ENCODE measurements at regions not wholly inside any gene's neighbourhood (a gene's known extent, or its start where the extent isn't known, plus 50 kb on each side); places are given as distances from the start of the nearest gene placed in this dataset.

DNA sequence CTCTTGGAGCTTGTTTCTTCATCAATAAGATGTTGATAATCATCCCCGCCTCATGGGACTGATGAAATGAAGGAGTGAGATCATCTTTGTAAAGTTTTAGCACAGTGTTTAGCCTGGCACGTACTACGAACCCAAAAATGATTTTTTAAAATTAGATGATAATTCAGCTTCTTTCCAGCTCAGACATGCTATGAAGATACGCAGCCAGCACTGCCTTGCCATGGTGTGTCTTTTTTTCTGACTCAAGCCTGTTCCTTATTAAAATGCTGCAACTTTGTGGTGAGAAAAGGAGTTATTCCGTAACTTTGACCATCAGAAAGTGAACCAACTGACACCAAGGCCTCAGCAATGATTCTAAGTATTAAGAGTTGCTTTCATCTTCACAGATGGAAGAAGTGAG is 269.0 kb downstream of the LTN1 start:
- TF ChIP-seq, protein P1, sequence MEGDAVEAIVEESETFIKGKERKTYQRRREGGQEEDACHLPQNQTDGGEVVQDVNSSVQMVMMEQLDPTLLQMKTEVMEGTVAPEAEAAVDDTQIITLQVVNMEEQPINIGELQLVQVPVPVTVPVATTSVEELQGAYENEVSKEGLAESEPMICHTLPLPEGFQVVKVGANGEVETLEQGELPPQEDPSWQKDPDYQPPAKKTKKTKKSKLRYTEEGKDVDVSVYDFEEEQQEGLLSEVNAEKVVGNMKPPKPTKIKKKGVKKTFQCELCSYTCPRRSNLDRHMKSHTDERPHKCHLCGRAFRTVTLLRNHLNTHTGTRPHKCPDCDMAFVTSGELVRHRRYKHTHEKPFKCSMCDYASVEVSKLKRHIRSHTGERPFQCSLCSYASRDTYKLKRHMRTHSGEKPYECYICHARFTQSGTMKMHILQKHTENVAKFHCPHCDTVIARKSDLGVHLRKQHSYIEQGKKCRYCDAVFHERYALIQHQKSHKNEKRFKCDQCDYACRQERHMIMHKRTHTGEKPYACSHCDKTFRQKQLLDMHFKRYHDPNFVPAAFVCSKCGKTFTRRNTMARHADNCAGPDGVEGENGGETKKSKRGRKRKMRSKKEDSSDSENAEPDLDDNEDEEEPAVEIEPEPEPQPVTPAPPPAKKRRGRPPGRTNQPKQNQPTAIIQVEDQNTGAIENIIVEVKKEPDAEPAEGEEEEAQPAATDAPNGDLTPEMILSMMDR (conservative IDR thresholded peaks at IDR 0.05) = no peak
- H3K27ac Mint-ChIP-seq = no peak overlapping the region
- no peak overlapping the region for H3K4me3 ChIP-seq (ENCODE audit: low read length)
- no peak overlapping the region for H3K9ac ChIP-seq (ENCODE audit: extremely low read depth, low read length, poor library complexity, severe bottlenecking)
- no peak overlapping the region for H3K4me3 Mint-ChIP-seq
- H3K36me3 ChIP-seq (ENCODE audit: control insufficient read depth, insufficient read depth, low read length) = no peaks in the 10 kb centered on the region
- no peak overlapping the region for H3K27ac ChIP-seq (ENCODE audit: low read depth, low read length)
- no peaks in the 10 kb centered on the region for H3K27me3 Mint-ChIP-seq (ENCODE audit: insufficient read depth)
- H3K9me3 ChIP-seq (ENCODE audit: control insufficient read depth, low read length) = no peaks in the 10 kb centered on the region
- H3K27me3 ChIP-seq (ENCODE audit: control insufficient read depth, insufficient read depth, low read length, poor library complexity, severe bottlenecking) = no peaks in the 10 kb centered on the region
- H3K4me1 ChIP-seq (ENCODE audit: control insufficient read depth, insufficient read depth, low read length) = no peaks in the 10 kb centered on the region
- H3K9me3 Mint-ChIP-seq = peaks cover 6% of the 10 kb centered on the region
- 97 to 100% methylated on average over 3 to 5 of the region's 5 CpGs for WGBS, 2 experiments (ENCODE audit: insufficient coverage in 1 of 2, insufficient read length in 1 of 2)
- no peaks in the 10 kb centered on the region for H3K36me3 Mint-ChIP-seq (ENCODE audit: low read depth)
- H3K4me1 Mint-ChIP-seq = no peaks in the 10 kb centered on the region
- no peak for DNase-seq

DNA sequence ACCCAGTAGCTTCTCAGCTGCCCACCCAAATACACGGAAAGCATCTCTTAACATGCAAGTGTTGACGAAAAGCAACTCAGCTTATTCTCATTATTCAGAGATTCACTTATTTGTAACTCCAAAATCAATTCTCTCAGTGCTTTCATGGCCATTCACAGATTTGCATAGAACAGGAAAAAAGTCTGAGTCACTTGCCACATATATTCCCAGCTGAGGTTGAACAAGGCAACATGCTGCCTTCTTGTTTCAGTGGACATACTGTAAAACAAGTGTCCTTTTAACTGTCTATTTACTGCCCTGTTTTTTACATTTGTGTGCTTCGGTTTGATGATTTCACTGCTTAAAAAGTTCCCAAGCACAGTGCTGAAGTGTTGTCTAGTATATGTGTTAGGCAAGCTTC is 273.0 kb downstream of the LTN1 start:
- no peak overlapping the region for H3K4me3 ChIP-seq (ENCODE audit: low read length)
- H3K9me3 ChIP-seq (ENCODE audit: control insufficient read depth, low read length) = no peaks in the 10 kb centered on the region
- no peak overlapping the region for H3K27ac ChIP-seq (ENCODE audit: low read depth, low read length)
- Mint-ChIP-seq H3K27me3 (ENCODE audit: insufficient read depth) (no peaks in the 10 kb centered on the region), H3K4me3 (no peak overlapping the region), H3K4me1 (peaks cover 1% of the 10 kb centered on the region), H3K27ac (no peak overlapping the region), H3K9me3 (peaks cover 6% of the 10 kb centered on the region), H3K36me3 (ENCODE audit: low read depth) (no peaks in the 10 kb centered on the region)
- no peaks in the 10 kb centered on the region for H3K27me3 ChIP-seq (ENCODE audit: control insufficient read depth, insufficient read depth, low read length, poor library complexity, severe bottlenecking)
- TF ChIP-seq, protein P1 (conservative IDR thresholded peaks at IDR 0.05) = no peak
- DNase-seq = no peak
- 87 to 90% methylated on average over 2 to 3 of the region's 3 CpGs for WGBS, 2 experiments (ENCODE audit: insufficient coverage in 1 of 2, insufficient read length in 1 of 2)
- no peaks in the 10 kb centered on the region for H3K36me3 ChIP-seq (ENCODE audit: control insufficient read depth, insufficient read depth, low read length)
- H3K4me1 ChIP-seq (ENCODE audit: control insufficient read depth, insufficient read depth, low read length) = no peaks in the 10 kb centered on the region
- H3K9ac ChIP-seq (ENCODE audit: extremely low read depth, low read length, poor library complexity, severe bottlenecking) = no peak overlapping the region

DNA sequence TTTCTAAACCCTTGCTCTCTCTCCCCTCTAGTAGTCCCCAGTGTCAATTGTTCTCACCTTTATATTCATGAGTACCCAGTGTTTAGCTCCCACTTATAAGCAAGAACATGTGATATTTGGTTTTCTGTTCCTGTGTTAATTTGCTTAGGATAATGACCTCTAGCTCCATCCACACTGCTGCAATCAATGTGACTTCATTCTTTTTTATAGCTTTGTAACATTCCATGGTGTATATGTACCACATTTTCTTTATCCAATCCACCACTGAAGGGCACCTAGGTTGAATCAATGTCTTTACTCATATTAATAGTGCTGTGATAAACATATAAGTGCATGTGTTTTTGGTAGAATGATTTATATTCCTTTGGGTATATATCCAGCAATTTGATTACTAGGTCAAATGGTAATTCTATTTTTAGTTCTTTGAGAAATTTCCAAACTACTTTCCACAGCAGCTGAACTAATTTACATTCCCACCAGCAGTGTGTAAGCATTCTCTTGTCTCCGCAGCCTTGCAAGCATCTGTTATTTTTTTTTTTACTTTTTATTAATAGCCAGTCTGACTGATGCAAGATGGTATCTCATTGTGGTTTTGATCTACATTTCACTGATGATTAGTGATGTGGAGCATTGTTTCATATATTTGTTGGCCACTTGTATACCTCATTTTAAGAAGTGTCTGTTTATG is 277.8 kb downstream of the LTN1 start:
- no peaks in the 10 kb centered on the region for H3K36me3 Mint-ChIP-seq (ENCODE audit: low read depth)
- peaks cover 6% of the 10 kb centered on the region for H3K9me3 Mint-ChIP-seq
- H3K27me3 ChIP-seq (ENCODE audit: control insufficient read depth, insufficient read depth, low read length, poor library complexity, severe bottlenecking) = no peaks in the 10 kb centered on the region
- H3K36me3 ChIP-seq (ENCODE audit: control insufficient read depth, insufficient read depth, low read length) = no peaks in the 10 kb centered on the region
- H3K4me3 Mint-ChIP-seq = no peak overlapping the region
- no peak overlapping the region for H3K27ac ChIP-seq (ENCODE audit: low read depth, low read length)
- TF ChIP-seq, protein P1 (conservative IDR thresholded peaks at IDR 0.05) = no peak
- no peak for DNase-seq
- peaks cover 3% of the 10 kb centered on the region for H3K4me1 Mint-ChIP-seq
- H3K4me1 ChIP-seq (ENCODE audit: control insufficient read depth, insufficient read depth, low read length) = no peaks in the 10 kb centered on the region
- WGBS, 2 experiments (ENCODE audit: insufficient coverage in 1 of 2, insufficient read length in 1 of 2) = 100% methylated on average over 1 of the region's 1 CpG; no CpG with 5 or more reads in 1 of the 2 experiments
- no peaks in the 10 kb centered on the region for H3K27me3 Mint-ChIP-seq (ENCODE audit: insufficient read depth)
- no peaks in the 10 kb centered on the region for H3K9me3 ChIP-seq (ENCODE audit: control insufficient read depth, low read length)
- no peak overlapping the region for H3K9ac ChIP-seq (ENCODE audit: extremely low read depth, low read length, poor library complexity, severe bottlenecking)
- no peak overlapping the region for H3K27ac Mint-ChIP-seq
- no peak overlapping the region for H3K4me3 ChIP-seq (ENCODE audit: low read length)

All from endodermal cell (in vitro differentiated cells).